GM13976 (cell line): ENCODE measurements at regions not wholly inside any gene's neighbourhood (a gene's known extent, or its start where the extent isn't known, plus 50 kb on each side); places are given as distances from the start of the nearest gene placed in this dataset.

Source experiments
- DNase-seq: peaks from one replicate; pipeline ENCODE4 v3.0.0; 2012; ENCODE audit warnings: low spot score
- CTCF ChIP-seq: IDR thresholded peaks from 2 replicates; pipeline ENCODE4 v1.5.1; 2012; ENCODE audit warnings: borderline replicate concordance, mild to moderate bottlenecking; ENCODE audit not compliant: insufficient read depth; ENCODE audit errors: extremely low read depth, missing control alignments, control extremely low read depth
- in situ Hi-C: fragments of 300-500 bp; cut with MboI; formaldehyde crosslinking; loops from one replicate; pipeline ENCODE4 v1.12.0; 2022; ENCODE audit warnings: low sequenced_read_pairs, mixed read lengths, inconsistent platforms; ENCODE audit not compliant: unreplicated experiment

GRCh38 chr7:136171233-136171632 lies 194.1 kb upstream of the MTPN start:
- TF ChIP-seq CTCF = no peak
- in situ Hi-C loops = no loop called here
- no peak for DNase-seq

- DNase-seq = no peak
- TF ChIP-seq CTCF = no peak
- in situ Hi-C loops = no loop called here
Measured at GRCh38 chr7:136168821-136169220, 191.7 kb upstream of the MTPN start.

- no peak for TF ChIP-seq CTCF
- no peak for DNase-seq
- in situ Hi-C loops = no loop called here
Measured at GRCh38 chr7:136167991-136168390, 190.8 kb upstream of the MTPN start.

- DNase-seq = no peak
- in situ Hi-C loops = no loop called here
- TF ChIP-seq CTCF = no peak
Measured at GRCh38 chr7:136166521-136166920, 189.4 kb upstream of the MTPN start.

- no peak for TF ChIP-seq CTCF
- DNase-seq = no peak
- in situ Hi-C loops = no loop called here
Measured at GRCh38 chr7:136163340-136163801, 186.2 kb upstream of the MTPN start.

- no peak for DNase-seq
- TF ChIP-seq CTCF = no peak
- in situ Hi-C loops = no loop called here
Measured at GRCh38 chr7:136150311-136150710, 173.2 kb upstream of the MTPN start.

- no peak for DNase-seq
- in situ Hi-C loops = no loop called here
- no peak for TF ChIP-seq CTCF
Measured at GRCh38 chr7:136148920-136149319, 171.8 kb upstream of the MTPN start.
